HepG2 (cell line): ENCODE measurements at regions not wholly inside any gene's neighbourhood (a gene's known extent, or its start where the extent isn't known, plus 50 kb on each side); places are given as distances from the start of the nearest gene placed in this dataset.
A peak's percentile ranks its signal among the peaks of the same experiment; 100 is the strongest.

Source experiments
- CBX1 ChIP-seq: IDR thresholded peaks from one replicate; pipeline ENCODE4 v1.6.1; 2016; ENCODE audit warnings: antibody characterized with exemption, low read depth
- FOXA3 ChIP-seq: IDR thresholded peaks from 2 replicates; pipeline ENCODE4 v1.6.1; 2016; ENCODE audit warnings: missing genetic modification reagents, missing compliant biosample characterization
- FOXP1 ChIP-seq, 2 experiments: fragments of 450-650 bp in 1 of 2; IDR thresholded peaks; 2 replicates each; pipeline ENCODE4 v1.6.1; 2017 to 2018; ENCODE audit warnings: antibody characterized with exemption in 1 of 2
- MTERF4 ChIP-seq: sonication (generic); formaldehyde crosslinking; IDR thresholded peaks from 2 replicates; pipeline ENCODE4 v1.8.0; 2023; ENCODE audit warnings: mild to moderate bottlenecking, missing genetic modification reagents
- RXRA ChIP-seq: sonication (generic); formaldehyde crosslinking; IDR thresholded peaks from 2 replicates; pipeline ENCODE4 v1.5.1; 2020; ENCODE audit warnings: missing genetic modification reagents
- SAP130 ChIP-seq: IDR thresholded peaks from 2 replicates; pipeline ENCODE4 v1.6.1; 2016; ENCODE audit warnings: low read depth
- TEAD3 ChIP-seq: optimal IDR thresholded peaks from 2 replicates; pipeline ENCODE3; 2016; ENCODE audit warnings: borderline replicate concordance
- TFE3 ChIP-seq: IDR thresholded peaks from 2 replicates; pipeline ENCODE4 v1.6.1; 2016
- ZNF235 ChIP-seq: sonication (generic); formaldehyde crosslinking; IDR thresholded peaks from 2 replicates; pipeline ENCODE4 v1.8.1; 2023; ENCODE audit warnings: mild to moderate bottlenecking, missing genetic modification reagents, borderline replicate concordance
- ZNF350 ChIP-seq: sonication (generic); formaldehyde crosslinking; IDR thresholded peaks from 2 replicates; pipeline ENCODE4 v1.4.0; 2020; ENCODE audit warnings: mild to moderate bottlenecking, low read depth, missing genetic modification reagents, borderline replicate concordance
- ZNF572 ChIP-seq: sonication (generic); formaldehyde crosslinking; IDR thresholded peaks from 2 replicates; pipeline ENCODE4 v1.5.1; 2020; ENCODE audit warnings: mild to moderate bottlenecking, missing genetic modification reagents
- ZNF784 ChIP-seq: sonication (generic); formaldehyde crosslinking; IDR thresholded peaks from 2 replicates; pipeline ENCODE4 v1.5.1; 2020; ENCODE audit warnings: missing genetic modification reagents, mild to moderate bottlenecking, borderline replicate concordance
- TF ChIP-seq, protein P1 (sequence below): sonication (generic); formaldehyde crosslinking; IDR thresholded peaks from 2 replicates; pipeline ENCODE4 v1.4.0; 2020; ENCODE audit warnings: low read depth, mild to moderate bottlenecking, missing genetic modification reagents
- TF ChIP-seq, protein P2 (sequence below): sonication (generic); formaldehyde crosslinking; IDR thresholded peaks from 2 replicates; pipeline ENCODE4 v1.5.1; 2020; ENCODE audit warnings: mild to moderate bottlenecking, missing genetic modification reagents
- TF ChIP-seq, protein P3 (sequence below): sonication (generic); formaldehyde crosslinking; IDR thresholded peaks from 2 replicates; pipeline ENCODE4 v1.5.1; 2020; ENCODE audit warnings: mild to moderate bottlenecking, missing genetic modification reagents, moderate library complexity

DNA sequence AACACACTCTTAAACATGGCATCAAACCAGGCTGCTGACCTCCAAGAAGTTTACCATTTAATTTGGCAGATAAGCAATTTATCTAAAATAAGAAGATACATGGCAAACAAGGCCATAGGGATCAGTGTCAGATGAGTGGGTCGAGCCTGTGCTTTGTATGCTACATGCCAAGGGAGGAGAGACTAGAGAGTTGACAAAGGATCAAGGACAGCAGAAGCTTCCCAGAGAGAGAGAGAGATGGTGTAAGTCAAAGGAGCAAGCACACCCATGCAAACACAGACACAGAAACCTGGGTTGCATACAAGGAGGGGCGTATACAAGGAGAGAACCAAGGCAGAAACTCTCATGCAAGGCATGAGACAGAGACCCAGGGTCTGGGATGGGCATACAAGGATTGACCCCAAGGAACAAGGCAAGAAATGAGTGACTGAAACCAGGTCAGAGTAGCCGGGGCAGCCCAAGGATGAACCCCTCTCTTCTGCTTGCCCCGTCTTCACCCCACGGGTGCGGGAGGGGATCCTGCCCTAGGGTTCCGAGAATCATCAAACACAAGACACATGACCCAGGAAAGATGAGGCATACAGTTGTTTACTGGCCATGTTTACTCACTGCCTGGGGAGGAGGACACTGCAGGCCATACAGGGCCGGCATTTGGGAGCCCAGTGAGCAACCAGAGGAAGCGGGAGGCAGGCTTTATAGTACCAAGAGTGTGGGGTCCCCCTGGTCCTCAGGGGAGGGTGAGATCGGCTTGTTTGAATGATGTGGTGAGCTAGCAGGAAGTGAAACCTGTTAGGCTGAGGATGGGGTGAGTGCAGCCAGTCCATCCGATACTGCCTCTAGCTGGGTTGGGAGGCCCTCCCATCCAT lies 529.2 kb upstream of the ID2 start (continued):
- TF ChIP-seq, protein P1, sequence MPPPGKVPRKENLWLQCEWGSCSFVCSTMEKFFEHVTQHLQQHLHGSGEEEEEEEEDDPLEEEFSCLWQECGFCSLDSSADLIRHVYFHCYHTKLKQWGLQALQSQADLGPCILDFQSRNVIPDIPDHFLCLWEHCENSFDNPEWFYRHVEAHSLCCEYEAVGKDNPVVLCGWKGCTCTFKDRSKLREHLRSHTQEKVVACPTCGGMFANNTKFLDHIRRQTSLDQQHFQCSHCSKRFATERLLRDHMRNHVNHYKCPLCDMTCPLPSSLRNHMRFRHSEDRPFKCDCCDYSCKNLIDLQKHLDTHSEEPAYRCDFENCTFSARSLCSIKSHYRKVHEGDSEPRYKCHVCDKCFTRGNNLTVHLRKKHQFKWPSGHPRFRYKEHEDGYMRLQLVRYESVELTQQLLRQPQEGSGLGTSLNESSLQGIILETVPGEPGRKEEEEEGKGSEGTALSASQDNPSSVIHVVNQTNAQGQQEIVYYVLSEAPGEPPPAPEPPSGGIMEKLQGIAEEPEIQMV (CRISPR knock-in tag) = 0 out of 2 replicates have a peak, but pooled peaks have one; percentile 23
- TF ChIP-seq, protein P2, sequence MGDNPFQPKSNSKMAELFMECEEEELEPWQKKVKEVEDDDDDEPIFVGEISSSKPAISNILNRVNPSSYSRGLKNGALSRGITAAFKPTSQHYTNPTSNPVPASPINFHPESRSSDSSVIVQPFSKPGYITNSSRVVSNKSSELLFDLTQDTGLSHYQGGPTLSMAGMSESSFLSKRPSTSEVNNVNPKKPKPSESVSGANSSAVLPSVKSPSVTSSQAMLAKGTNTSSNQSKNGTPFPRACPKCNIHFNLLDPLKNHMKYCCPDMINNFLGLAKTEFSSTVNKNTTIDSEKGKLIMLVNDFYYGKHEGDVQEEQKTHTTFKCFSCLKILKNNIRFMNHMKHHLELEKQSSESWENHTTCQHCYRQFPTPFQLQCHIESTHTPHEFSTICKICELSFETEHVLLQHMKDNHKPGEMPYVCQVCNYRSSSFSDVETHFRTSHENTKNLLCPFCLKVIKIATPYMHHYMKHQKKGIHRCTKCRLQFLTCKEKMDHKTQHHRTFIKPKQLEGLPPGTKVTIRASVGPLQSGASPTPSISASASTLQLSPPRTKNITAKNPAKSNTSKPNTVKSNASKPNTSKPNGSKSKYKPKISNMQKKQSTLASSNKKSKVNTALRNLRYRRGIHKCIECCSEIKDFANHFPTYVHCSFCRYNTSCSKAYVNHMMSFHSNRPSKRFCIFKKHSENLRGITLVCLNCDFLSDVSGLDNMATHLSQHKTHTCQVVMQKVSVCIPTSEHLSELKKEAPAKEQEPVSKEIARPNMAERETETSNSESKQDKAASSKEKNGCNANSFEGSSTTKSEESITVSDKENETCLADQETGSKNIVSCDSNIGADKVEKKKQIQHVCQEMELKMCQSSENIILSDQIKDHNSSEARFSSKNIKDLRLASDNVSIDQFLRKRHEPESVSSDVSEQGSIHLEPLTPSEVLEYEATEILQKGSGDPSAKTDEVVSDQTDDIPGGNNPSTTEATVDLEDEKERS (CRISPR knock-in tag) = no peak
- TF ChIP-seq ZNF784 (no peak), SAP130 (CRISPR knock-in tag) (0 out of 2 replicates have a peak, but pooled peaks have one; percentile 19), FOXA3 (CRISPR knock-in tag) (peak; percentile 70), ZNF350 (peak; percentile 41; the same call in 1 of the 2 replicates), ZNF235 (no peak), CBX1 (peak; percentile 18), MTERF4 (CRISPR knock-in tag) (peak; percentile 19; the same call in 1 of the 2 replicates), FOXP1 (IDR thresholded peaks at IDR 0.05) (no peak), FOXP1 (CRISPR knock-in tag; IDR thresholded peaks at IDR 0.05) (peak; percentile 70; the same call in 1 of the 2 replicates), TFE3 (0 out of 2 replicates have a peak, but pooled peaks have one; percentile 40), RXRA (no peak), TEAD3 (CRISPR knock-in tag) (peak; percentile 18), ZNF572 (CRISPR knock-in tag) (no peak)
- TF ChIP-seq, protein P3, sequence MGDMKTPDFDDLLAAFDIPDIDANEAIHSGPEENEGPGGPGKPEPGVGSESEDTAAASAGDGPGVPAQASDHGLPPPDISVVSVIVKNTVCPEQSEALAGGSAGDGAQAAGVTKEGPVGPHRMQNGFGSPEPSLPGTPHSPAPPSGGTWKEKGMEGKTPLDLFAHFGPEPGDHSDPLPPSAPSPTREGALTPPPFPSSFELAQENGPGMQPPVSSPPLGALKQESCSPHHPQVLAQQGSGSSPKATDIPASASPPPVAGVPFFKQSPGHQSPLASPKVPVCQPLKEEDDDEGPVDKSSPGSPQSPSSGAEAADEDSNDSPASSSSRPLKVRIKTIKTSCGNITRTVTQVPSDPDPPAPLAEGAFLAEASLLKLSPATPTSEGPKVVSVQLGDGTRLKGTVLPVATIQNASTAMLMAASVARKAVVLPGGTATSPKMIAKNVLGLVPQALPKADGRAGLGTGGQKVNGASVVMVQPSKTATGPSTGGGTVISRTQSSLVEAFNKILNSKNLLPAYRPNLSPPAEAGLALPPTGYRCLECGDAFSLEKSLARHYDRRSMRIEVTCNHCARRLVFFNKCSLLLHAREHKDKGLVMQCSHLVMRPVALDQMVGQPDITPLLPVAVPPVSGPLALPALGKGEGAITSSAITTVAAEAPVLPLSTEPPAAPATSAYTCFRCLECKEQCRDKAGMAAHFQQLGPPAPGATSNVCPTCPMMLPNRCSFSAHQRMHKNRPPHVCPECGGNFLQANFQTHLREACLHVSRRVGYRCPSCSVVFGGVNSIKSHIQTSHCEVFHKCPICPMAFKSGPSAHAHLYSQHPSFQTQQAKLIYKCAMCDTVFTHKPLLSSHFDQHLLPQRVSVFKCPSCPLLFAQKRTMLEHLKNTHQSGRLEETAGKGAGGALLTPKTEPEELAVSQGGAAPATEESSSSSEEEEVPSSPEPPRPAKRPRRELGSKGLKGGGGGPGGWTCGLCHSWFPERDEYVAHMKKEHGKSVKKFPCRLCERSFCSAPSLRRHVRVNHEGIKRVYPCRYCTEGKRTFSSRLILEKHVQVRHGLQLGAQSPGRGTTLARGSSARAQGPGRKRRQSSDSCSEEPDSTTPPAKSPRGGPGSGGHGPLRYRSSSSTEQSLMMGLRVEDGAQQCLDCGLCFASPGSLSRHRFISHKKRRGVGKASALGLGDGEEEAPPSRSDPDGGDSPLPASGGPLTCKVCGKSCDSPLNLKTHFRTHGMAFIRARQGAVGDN (CRISPR knock-in tag) = peak; percentile 47; the same call in 1 of the 2 replicates
